ENCODE measurements at regions not wholly inside any gene's neighbourhood (a gene's known extent, or its start where the extent isn't known, plus 50 kb on each side); places are given as distances from the start of the nearest gene placed in this dataset.

GRCh38 chr2:150571121-150571520, 83.7 kb upstream of the RND3 start:
- no peak overlapping the region for H3K4me3 ChIP-seq (ENCODE audit: low read length)
- H3K4me1 ChIP-seq (ENCODE audit: low read length), result peaks cover 4% of the 10 kb centered on the region
- H3K9me3 ChIP-seq (ENCODE audit: insufficient read depth, low read length), result no peaks in the 10 kb centered on the region
- no peak overlapping the region for H3K4me2 ChIP-seq (ENCODE audit: low read length)
- no peaks in the 10 kb centered on the region for H3K36me3 ChIP-seq (replicated peaks; ENCODE audit: low read depth, low read length)
- H4K20me1 ChIP-seq (ENCODE audit: insufficient read depth, low read length), result no peaks in the 10 kb centered on the region
- no peak overlapping the region for H3K9ac ChIP-seq (ENCODE audit: low read length)
- H3K27me3 ChIP-seq (ENCODE audit: low read depth, low read length), result no peaks in the 10 kb centered on the region
- H2AFZ ChIP-seq (ENCODE audit: low read depth, low read length), result no peak overlapping the region
- TF ChIP-seq EZH2phosphoT487 (IDR thresholded peaks at IDR 0.05; ENCODE audit: low read depth), result no peak
- TF ChIP-seq, protein P1, sequence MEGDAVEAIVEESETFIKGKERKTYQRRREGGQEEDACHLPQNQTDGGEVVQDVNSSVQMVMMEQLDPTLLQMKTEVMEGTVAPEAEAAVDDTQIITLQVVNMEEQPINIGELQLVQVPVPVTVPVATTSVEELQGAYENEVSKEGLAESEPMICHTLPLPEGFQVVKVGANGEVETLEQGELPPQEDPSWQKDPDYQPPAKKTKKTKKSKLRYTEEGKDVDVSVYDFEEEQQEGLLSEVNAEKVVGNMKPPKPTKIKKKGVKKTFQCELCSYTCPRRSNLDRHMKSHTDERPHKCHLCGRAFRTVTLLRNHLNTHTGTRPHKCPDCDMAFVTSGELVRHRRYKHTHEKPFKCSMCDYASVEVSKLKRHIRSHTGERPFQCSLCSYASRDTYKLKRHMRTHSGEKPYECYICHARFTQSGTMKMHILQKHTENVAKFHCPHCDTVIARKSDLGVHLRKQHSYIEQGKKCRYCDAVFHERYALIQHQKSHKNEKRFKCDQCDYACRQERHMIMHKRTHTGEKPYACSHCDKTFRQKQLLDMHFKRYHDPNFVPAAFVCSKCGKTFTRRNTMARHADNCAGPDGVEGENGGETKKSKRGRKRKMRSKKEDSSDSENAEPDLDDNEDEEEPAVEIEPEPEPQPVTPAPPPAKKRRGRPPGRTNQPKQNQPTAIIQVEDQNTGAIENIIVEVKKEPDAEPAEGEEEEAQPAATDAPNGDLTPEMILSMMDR (IDR thresholded peaks at IDR 0.05; ENCODE audit: low read depth, low read length), result no peak
- H3K79me2 ChIP-seq (ENCODE audit: low read length), result no peaks in the 10 kb centered on the region
- H3K27ac ChIP-seq (ENCODE audit: low read length), result no peak overlapping the region

GRCh38 chr2:150570712-150571111, 83.2 kb upstream of the RND3 start:
- H2AFZ ChIP-seq (ENCODE audit: low read depth, low read length), result no peak overlapping the region
- no peaks in the 10 kb centered on the region for H3K79me2 ChIP-seq (ENCODE audit: low read length)
- peaks cover 4% of the 10 kb centered on the region for H3K4me1 ChIP-seq (ENCODE audit: low read length)
- no peak overlapping the region for H3K27ac ChIP-seq (ENCODE audit: low read length)
- no peak overlapping the region for H3K9ac ChIP-seq (ENCODE audit: low read length)
- no peak for TF ChIP-seq EZH2phosphoT487 (IDR thresholded peaks at IDR 0.05; ENCODE audit: low read depth)
- TF ChIP-seq, protein P1 (IDR thresholded peaks at IDR 0.05; ENCODE audit: low read depth, low read length), result no peak
- H3K27me3 ChIP-seq (ENCODE audit: low read depth, low read length), result no peaks in the 10 kb centered on the region
- no peak overlapping the region for H3K4me3 ChIP-seq (ENCODE audit: low read length)
- H4K20me1 ChIP-seq (ENCODE audit: insufficient read depth, low read length), result no peaks in the 10 kb centered on the region
- no peaks in the 10 kb centered on the region for H3K36me3 ChIP-seq (replicated peaks; ENCODE audit: low read depth, low read length)
- H3K4me2 ChIP-seq (ENCODE audit: low read length), result no peak overlapping the region
- no peaks in the 10 kb centered on the region for H3K9me3 ChIP-seq (ENCODE audit: insufficient read depth, low read length)

DNA sequence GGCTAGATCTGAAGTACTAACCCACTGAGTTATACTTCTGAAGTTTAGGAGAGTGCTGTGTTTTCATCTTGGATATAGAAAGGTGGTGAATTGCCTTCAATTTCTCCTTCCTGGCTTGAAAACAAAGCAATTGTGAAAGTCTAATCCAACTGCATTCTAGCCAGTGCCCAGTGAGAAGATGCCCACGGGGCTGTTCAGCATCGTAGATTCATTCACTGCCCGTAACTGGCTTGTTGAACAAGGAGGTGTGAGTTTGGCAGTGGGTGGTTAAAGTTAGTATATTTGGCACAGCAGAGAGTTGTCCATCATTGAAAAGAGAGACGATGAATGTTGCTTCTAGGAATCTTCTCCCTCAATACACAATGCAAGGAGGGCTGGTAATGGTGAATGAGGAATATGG, 82.3 kb upstream of the RND3 start:
- H2AFZ ChIP-seq (ENCODE audit: low read depth, low read length), result no peak overlapping the region
- H3K4me3 ChIP-seq (ENCODE audit: low read length), result no peak overlapping the region
- H3K9ac ChIP-seq (ENCODE audit: low read length), result no peak overlapping the region
- no peak overlapping the region for H3K4me2 ChIP-seq (ENCODE audit: low read length)
- H4K20me1 ChIP-seq (ENCODE audit: insufficient read depth, low read length), result no peaks in the 10 kb centered on the region
- H3K36me3 ChIP-seq (replicated peaks; ENCODE audit: low read depth, low read length), result no peaks in the 10 kb centered on the region
- no peak overlapping the region for H3K27ac ChIP-seq (ENCODE audit: low read length)
- H3K27me3 ChIP-seq (ENCODE audit: low read depth, low read length), result no peaks in the 10 kb centered on the region
- H3K79me2 ChIP-seq (ENCODE audit: low read length), result no peaks in the 10 kb centered on the region
- TF ChIP-seq, protein P1 (IDR thresholded peaks at IDR 0.05; ENCODE audit: low read depth, low read length), result no peak
- TF ChIP-seq EZH2phosphoT487 (IDR thresholded peaks at IDR 0.05; ENCODE audit: low read depth), result no peak
- H3K4me1 ChIP-seq (ENCODE audit: low read length), result peaks cover 4% of the 10 kb centered on the region
- H3K9me3 ChIP-seq (ENCODE audit: insufficient read depth, low read length), result no peaks in the 10 kb centered on the region

DNA sequence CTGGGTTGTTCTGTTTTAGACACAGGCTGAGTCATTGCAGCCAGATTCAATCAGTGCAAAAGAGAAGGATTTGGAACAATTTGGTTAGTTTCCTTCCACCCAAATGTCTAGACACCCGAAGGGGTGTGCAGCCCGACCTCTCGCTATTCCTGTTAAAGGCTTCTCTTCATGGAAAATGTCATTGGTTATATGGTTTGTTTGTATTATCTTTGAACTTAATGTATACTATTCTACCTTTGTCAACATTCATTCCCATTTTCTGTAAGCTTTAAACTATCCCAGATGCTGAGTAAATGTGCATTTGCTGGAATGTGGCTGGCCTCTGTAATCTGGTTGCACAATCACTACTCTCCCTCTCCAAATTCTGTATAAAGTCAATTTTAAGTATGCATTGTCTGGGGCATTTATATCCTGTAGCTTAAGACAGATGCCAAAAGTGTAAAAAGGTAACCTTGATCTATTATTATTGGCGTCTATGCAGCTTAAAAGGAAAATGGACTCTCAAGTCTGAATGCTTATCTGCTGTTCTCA, 80.4 kb upstream of the RND3 start:
- no peak overlapping the region for H3K9ac ChIP-seq (ENCODE audit: low read length)
- H4K20me1 ChIP-seq (ENCODE audit: insufficient read depth, low read length), result no peaks in the 10 kb centered on the region
- TF ChIP-seq, protein P1 (IDR thresholded peaks at IDR 0.05; ENCODE audit: low read depth, low read length), result no peak
- TF ChIP-seq EZH2phosphoT487 (IDR thresholded peaks at IDR 0.05; ENCODE audit: low read depth), result no peak
- no peaks in the 10 kb centered on the region for H3K36me3 ChIP-seq (replicated peaks; ENCODE audit: low read depth, low read length)
- no peaks in the 10 kb centered on the region for H3K79me2 ChIP-seq (ENCODE audit: low read length)
- no peak overlapping the region for H2AFZ ChIP-seq (ENCODE audit: low read depth, low read length)
- H3K27ac ChIP-seq (ENCODE audit: low read length), result no peak overlapping the region
- no peaks in the 10 kb centered on the region for H3K9me3 ChIP-seq (ENCODE audit: insufficient read depth, low read length)
- no peak overlapping the region for H3K4me3 ChIP-seq (ENCODE audit: low read length)
- H3K4me1 ChIP-seq (ENCODE audit: low read length), result peaks cover under 1% of the 10 kb centered on the region; the same call in 1 of the 2 replicates
- no peak overlapping the region for H3K4me2 ChIP-seq (ENCODE audit: low read length)
- H3K27me3 ChIP-seq (ENCODE audit: low read depth, low read length), result no peaks in the 10 kb centered on the region

All from OCI-LY3 (cell line).